CD8-positive, alpha-beta memory T cell (primary cell): ENCODE measurements at regions not wholly inside any gene's neighbourhood (a gene's known extent, or its start where the extent isn't known, plus 50 kb on each side); places are given as distances from the start of the nearest gene placed in this dataset.

Source experiments
- CTCF ChIA-PET: fragments of 350-600 bp; sonication (Branson Sonifier 250); formaldehyde crosslinking; loops from one replicate; lab custom pipeline; 2021; ENCODE audit warnings: antibody characterized with exemption; lab: Charles Lee
- POLR2A ChIA-PET: fragments of 350-600 bp; sonication (Branson Sonifier 250); formaldehyde crosslinking; loops from one replicate; lab custom pipeline; 2021; ENCODE audit warnings: antibody characterized with exemption; lab: Charles Lee
- DNase-seq, 5 donors: peaks; one replicate each; pipeline versions ENCODE4 v3.0.0 to v3.0.0-alpha.2; 2020 to 2022; ENCODE audit warnings: mixed read lengths in 1 of 5
- H3K27ac ChIP-seq: one replicate; pipeline ENCODE4 v1.7.0; 2013; ENCODE audit warnings: low read depth, mild to moderate bottlenecking, low read length, moderate library complexity
- H3K27me3 ChIP-seq: 2 replicates; pipeline ENCODE4 v1.7.0; 2013; ENCODE audit warnings: low read length, mild to moderate bottlenecking; ENCODE audit not compliant: insufficient read depth, poor library complexity, severe bottlenecking
- H3K36me3 ChIP-seq: 2 replicates; pipeline ENCODE4 v1.7.0; 2013; ENCODE audit warnings: mild to moderate bottlenecking, low read length, moderate library complexity; ENCODE audit not compliant: insufficient read depth
- H3K4me1 ChIP-seq: 2 replicates; pipeline ENCODE4 v1.7.0; 2013; ENCODE audit warnings: mild to moderate bottlenecking, low read length, moderate library complexity; ENCODE audit not compliant: insufficient read depth
- H3K4me3 ChIP-seq: 2 replicates; pipeline ENCODE4 v1.7.0; 2013; ENCODE audit warnings: mild to moderate bottlenecking, low read length
- H3K9me3 ChIP-seq: 2 replicates; pipeline ENCODE4 v1.7.0; 2013; ENCODE audit warnings: mild to moderate bottlenecking, low read length
- H3K27ac Mint-ChIP-seq, 8 donors: one replicate each; pipeline ENCODE4 v1.8.0; 2020 to 2021; ENCODE audit warnings: mixed read lengths in 8 of 8, mild to moderate bottlenecking in 6 of 8, inconsistent platforms in 3 of 8, moderate library complexity in 3 of 8
- H3K27me3 Mint-ChIP-seq, 2 donors: one replicate each; pipeline ENCODE4 v1.8.0; 2020 to 2021; ENCODE audit warnings: mixed read lengths in 2 of 2, mild to moderate bottlenecking in 1 of 2, moderate library complexity in 1 of 2
- H3K36me3 Mint-ChIP-seq, 3 donors: one replicate each; pipeline ENCODE4 v1.8.0; 2020 to 2021; ENCODE audit warnings: mixed read lengths in 3 of 3, inconsistent platforms in 1 of 3, mild to moderate bottlenecking in 1 of 3
- H3K4me1 Mint-ChIP-seq, 3 donors: one replicate each; pipeline ENCODE4 v1.8.0; 2020 to 2021; ENCODE audit warnings: mixed read lengths in 3 of 3, inconsistent platforms in 1 of 3, mild to moderate bottlenecking in 1 of 3
- H3K4me3 Mint-ChIP-seq, 7 donors: one replicate each; pipeline ENCODE4 v1.8.0; 2020 to 2021; ENCODE audit warnings: mixed read lengths in 7 of 7, mild to moderate bottlenecking in 6 of 7, moderate library complexity in 4 of 7, inconsistent platforms in 2 of 7
- H3K9me3 Mint-ChIP-seq, 5 donors: one replicate each; pipeline ENCODE4 v1.8.0; 2020 to 2022; ENCODE audit warnings: mixed read lengths in 5 of 5, mild to moderate bottlenecking in 3 of 5, moderate library complexity in 2 of 5, inconsistent platforms in 1 of 5

DNA sequence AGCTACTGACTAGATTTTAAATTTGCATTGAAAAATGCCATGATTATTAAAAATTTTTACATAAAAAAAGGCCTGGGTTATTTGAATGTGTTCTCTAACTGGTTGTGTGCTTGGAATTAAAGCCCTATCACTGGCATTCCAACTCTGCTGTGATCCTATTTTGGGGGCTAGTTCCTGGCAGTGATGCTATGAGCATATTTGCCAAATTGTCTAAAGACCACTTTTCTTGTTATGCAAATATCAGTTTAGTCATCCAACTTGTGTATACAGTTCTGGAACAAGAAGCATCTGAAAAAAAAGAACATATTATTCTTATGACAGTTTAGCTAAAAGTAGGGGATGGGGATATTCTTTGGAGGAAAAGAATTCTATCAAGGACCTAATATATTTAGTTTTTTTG lies 243.4 kb upstream of the ZNF717 start:
- Mint-ChIP-seq H3K27ac (no peak overlapping the region), H3K4me3 (no peak overlapping the region), H3K9me3 (peaks cover 0 to 25% (median 10%) of the 10 kb centered on the region in 5 donors), H3K36me3 (no peaks in the 10 kb centered on the region), H3K27me3 (no peaks in the 10 kb centered on the region), H3K4me1 (no peaks in the 10 kb centered on the region)
- Histone ChIP-seq H3K9me3 (no peaks in the 10 kb centered on the region), H3K27ac (no peak overlapping the region), H3K27me3 (no peaks in the 10 kb centered on the region), H3K4me1 (no peaks in the 10 kb centered on the region), H3K4me3 (no peak overlapping the region), H3K36me3 (no peaks in the 10 kb centered on the region)
- CTCF ChIA-PET: no interaction called here
- POLR2A ChIA-PET: no interaction called here
- DNase-seq: no peak

DNA sequence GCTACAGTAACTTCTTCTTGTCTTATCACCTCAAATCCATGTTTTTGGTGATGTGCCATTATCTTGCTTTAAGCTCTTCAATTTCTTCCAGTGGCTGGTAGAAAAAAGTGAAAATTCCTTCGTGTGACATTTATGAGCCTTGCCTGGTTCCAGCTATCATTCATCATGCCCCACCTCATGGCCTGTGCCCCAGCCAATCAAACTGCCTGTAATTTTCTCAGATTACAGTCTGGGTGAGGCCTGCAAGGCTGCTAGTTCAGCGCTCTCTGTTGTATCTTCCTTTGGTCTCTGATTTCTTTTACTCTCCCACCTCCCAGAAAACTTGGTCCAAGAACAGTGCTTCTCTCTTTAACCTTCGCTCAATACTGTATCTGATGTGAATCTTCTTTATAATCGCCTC lies 249.3 kb upstream of the ZNF717 start:
- no peaks in the 10 kb centered on the region for H3K9me3 ChIP-seq
- ChIA-PET CTCF (no interaction called here), POLR2A (no interaction called here)
- H3K4me1 Mint-ChIP-seq: no peaks in the 10 kb centered on the region
- no peaks in the 10 kb centered on the region for H3K36me3 ChIP-seq
- no peaks in the 10 kb centered on the region for H3K27me3 Mint-ChIP-seq
- no peaks in the 10 kb centered on the region for H3K36me3 Mint-ChIP-seq
- H3K4me3 ChIP-seq: no peak overlapping the region
- H3K27ac Mint-ChIP-seq: no peak overlapping the region
- H3K27ac ChIP-seq: no peak overlapping the region
- H3K9me3 Mint-ChIP-seq: peaks cover 0 to 18% (median 10%) of the 10 kb centered on the region in 5 donors
- no peak for DNase-seq
- no peaks in the 10 kb centered on the region for H3K27me3 ChIP-seq
- H3K4me3 Mint-ChIP-seq: no peak overlapping the region
- no peaks in the 10 kb centered on the region for H3K4me1 ChIP-seq

DNA sequence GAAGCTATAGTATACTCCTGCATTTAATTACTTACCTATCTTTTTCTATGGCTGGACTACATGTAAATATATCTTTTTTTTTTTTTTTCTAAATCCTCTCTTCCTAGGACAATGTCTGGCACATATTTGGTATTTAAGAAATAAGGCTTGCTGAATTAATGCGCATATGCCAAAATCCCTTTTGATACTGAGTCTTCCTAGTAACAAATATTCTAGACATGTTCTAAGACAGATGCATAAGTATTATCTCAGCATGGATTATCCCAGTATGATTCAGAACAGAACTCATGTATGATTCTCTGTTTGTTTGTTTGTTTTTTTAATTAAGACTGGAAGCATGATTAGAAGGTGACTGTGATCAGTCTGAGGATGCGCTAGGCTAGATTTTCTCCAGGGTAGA lies 249.8 kb upstream of the ZNF717 start:
- H3K27me3 Mint-ChIP-seq: no peaks in the 10 kb centered on the region
- CTCF ChIA-PET: no interaction called here

DNA sequence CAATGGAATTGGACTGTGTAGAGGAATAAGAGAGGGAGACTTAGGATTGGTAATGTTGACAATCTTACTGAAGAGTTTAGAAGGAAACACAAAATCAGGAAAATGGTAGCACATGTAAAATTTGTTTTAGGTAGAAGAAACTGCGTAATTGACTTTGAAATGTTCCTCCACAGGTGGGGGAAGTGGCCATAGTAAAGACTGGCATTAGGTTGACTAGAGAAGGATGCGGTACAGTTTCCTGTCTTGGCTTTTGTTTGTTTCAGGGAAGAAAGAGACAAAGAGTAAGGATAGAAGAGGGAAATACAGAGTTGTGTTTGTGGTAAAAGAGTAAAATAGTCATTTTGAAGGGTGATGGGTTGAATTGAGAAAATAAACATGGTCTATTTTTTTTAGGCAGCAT lies 253.6 kb upstream of the ZNF717 start:
- no peaks in the 10 kb centered on the region for H3K27me3 Mint-ChIP-seq
- H3K4me3 ChIP-seq: no peak overlapping the region
- H3K4me1 ChIP-seq: no peaks in the 10 kb centered on the region
- no peaks in the 10 kb centered on the region for H3K27me3 ChIP-seq
- H3K9me3 ChIP-seq: no peaks in the 10 kb centered on the region
- peaks cover 0 to 15% (median 3%) of the 10 kb centered on the region in 5 donors for H3K9me3 Mint-ChIP-seq
- H3K4me1 Mint-ChIP-seq: no peaks in the 10 kb centered on the region
- H3K36me3 ChIP-seq: no peaks in the 10 kb centered on the region
- H3K36me3 Mint-ChIP-seq: no peaks in the 10 kb centered on the region
- H3K4me3 Mint-ChIP-seq: no peak overlapping the region
- H3K27ac Mint-ChIP-seq: no peak overlapping the region
- no peak overlapping the region for H3K27ac ChIP-seq
- ChIA-PET POLR2A (no interaction called here), CTCF (no interaction called here)
- no peak for DNase-seq

More for the DNA sequence above, 249.8 kb upstream of the ZNF717 start:
- Mint-ChIP-seq H3K4me3 (no peak overlapping the region), H3K27ac (no peak overlapping the region), H3K9me3 (peaks cover 0 to 18% (median 10%) of the 10 kb centered on the region in 5 donors), H3K36me3 (no peaks in the 10 kb centered on the region), H3K4me1 (no peaks in the 10 kb centered on the region)
- no peak overlapping the region for H3K4me3 ChIP-seq
- no peaks in the 10 kb centered on the region for H3K27me3 ChIP-seq
- H3K36me3 ChIP-seq: no peaks in the 10 kb centered on the region
- no peak overlapping the region for H3K27ac ChIP-seq
- no peak for DNase-seq
- no peaks in the 10 kb centered on the region for H3K4me1 ChIP-seq
- no peaks in the 10 kb centered on the region for H3K9me3 ChIP-seq
- POLR2A ChIA-PET: no interaction called here

DNA sequence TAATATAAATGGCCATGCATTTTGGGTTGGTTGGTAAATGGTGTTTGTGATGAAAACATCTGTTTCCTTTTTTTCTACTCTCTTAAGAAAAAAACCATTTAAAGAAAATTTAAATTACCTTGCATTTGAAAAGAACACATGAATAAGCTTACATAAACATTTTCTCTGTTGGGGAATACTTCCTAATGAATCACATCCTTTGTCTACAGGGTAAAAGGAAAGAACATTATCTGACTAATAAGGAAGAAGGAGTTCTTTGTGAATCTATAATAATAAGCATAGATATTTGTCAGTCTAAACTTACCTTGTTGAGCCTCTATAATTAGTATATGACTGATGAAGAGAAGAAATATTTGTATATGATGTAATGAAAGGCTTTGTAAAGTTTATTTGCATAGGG lies 254.1 kb upstream of the ZNF717 start:
- no peaks in the 10 kb centered on the region for H3K36me3 Mint-ChIP-seq
- H3K4me1 ChIP-seq: no peaks in the 10 kb centered on the region
- no peaks in the 10 kb centered on the region for H3K27me3 Mint-ChIP-seq
- H3K27ac ChIP-seq: no peak overlapping the region
- H3K27ac Mint-ChIP-seq: no peak overlapping the region
- H3K4me3 Mint-ChIP-seq: no peak overlapping the region
- peaks cover 0 to 15% (median 3%) of the 10 kb centered on the region in 5 donors for H3K9me3 Mint-ChIP-seq
- no peak overlapping the region for H3K4me3 ChIP-seq
- H3K36me3 ChIP-seq: no peaks in the 10 kb centered on the region
- no peak for DNase-seq
- POLR2A ChIA-PET: no interaction called here
- no peaks in the 10 kb centered on the region for H3K4me1 Mint-ChIP-seq
- H3K27me3 ChIP-seq: no peaks in the 10 kb centered on the region
- no peaks in the 10 kb centered on the region for H3K9me3 ChIP-seq
- CTCF ChIA-PET: no interaction called here

DNA sequence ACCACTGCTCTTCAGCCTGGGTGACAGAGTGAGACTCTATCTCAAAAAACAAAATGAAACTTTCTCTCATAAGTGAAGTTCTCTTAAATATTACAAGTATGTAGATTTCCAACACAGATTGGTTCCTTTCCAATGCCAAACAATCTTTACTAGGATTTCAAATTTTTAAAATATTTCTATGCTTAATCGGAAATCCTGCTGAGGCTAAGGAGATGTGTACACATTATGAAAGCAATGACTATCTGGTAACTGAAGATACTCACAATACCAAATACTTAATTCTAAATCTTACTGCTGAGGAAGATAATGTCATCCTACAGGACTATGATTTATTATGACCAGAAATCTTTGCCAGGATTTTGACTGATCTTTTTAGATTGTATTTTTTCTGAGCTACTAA lies 255.6 kb upstream of the ZNF717 start:
- Histone ChIP-seq H3K9me3 (no peaks in the 10 kb centered on the region), H3K4me1 (no peaks in the 10 kb centered on the region), H3K4me3 (no peak overlapping the region), H3K27ac (no peak overlapping the region), H3K27me3 (no peaks in the 10 kb centered on the region), H3K36me3 (no peaks in the 10 kb centered on the region)
- no peaks in the 10 kb centered on the region for H3K27me3 Mint-ChIP-seq
- POLR2A ChIA-PET: no interaction called here
- H3K36me3 Mint-ChIP-seq: no peaks in the 10 kb centered on the region
- CTCF ChIA-PET: no interaction called here
- H3K4me1 Mint-ChIP-seq: no peaks in the 10 kb centered on the region
- H3K27ac Mint-ChIP-seq: no peak overlapping the region
- no peak overlapping the region for H3K4me3 Mint-ChIP-seq
- peaks cover 0 to 9% (median 4%) of the 10 kb centered on the region in 5 donors for H3K9me3 Mint-ChIP-seq
- DNase-seq: no peak

DNA sequence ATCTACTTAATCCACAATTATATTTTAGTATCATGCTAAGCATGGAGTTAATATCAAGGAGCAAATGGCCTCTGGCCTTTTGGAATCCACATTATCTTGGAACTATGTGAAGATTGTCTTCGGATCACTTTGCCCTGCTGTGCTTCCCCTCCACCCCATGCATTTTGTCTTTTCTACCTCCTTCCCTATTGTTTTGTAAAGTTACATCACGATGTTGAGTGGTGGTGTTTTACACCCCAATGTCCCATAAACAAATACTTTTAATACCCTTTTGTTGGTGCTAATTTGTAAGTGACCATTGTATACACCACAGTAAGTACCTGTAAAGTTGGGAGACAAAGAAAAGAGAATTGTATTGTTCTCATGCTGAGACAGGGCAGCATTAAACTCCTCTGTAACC lies 258.4 kb upstream of the ZNF717 start:
- Mint-ChIP-seq H3K36me3 (no peaks in the 10 kb centered on the region), H3K27ac (no peak overlapping the region), H3K9me3 (peaks cover 0 to 20% (median 9%) of the 10 kb centered on the region in 5 donors), H3K4me3 (no peak overlapping the region), H3K4me1 (no peaks in the 10 kb centered on the region), H3K27me3 (no peaks in the 10 kb centered on the region)
- Histone ChIP-seq H3K27ac (no peak overlapping the region), H3K36me3 (no peaks in the 10 kb centered on the region), H3K27me3 (no peaks in the 10 kb centered on the region), H3K4me1 (no peaks in the 10 kb centered on the region), H3K9me3 (no peaks in the 10 kb centered on the region), H3K4me3 (no peak overlapping the region)
- DNase-seq: no peak
- CTCF ChIA-PET: no interaction called here
- POLR2A ChIA-PET: no interaction called here

DNA sequence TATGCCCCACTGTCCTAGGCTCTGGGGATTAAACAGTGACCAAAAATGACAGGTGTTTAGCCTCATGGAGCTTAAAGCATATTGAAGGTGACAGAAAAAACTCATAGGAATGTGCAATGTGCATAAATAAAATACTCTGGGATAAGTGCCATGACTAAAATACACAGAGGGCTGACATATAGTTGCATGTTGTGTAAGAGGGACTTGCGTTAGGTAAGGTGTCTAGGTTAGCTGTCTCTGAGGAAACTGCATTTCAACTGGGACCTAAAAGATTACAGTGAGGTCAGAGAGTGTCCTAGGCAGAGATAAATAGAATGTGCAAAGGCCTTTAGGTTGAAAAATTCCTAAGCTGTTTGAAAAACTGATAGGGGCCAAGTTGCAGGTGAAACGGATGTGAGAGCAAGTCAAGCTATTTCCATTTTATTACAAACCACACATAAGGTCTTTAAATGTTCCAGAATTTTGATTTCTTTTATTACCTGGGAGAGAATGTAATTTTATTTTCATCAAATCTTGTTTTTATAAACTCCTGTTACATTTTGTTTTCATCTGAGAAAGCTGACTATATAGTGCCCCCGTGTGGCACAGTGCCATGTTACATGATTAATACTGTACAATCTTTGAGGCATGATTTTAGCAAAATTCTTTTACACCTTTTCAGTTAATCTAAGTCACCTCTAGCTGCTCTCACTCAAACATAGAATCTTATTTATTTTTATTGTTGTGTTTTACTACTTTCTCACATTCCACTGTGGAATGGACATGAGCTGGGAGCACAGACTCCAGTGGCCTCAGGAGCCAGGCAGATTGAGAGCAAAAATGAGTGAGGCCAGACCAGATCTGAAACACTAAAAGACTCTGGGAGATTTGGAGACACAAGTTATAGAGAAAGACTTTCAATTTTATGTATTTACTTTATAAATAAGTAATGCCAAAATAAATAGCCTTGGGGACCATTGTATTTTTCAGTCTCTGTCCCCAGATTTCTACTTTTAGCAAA lies 259.6 kb upstream of the ZNF717 start:
- H3K4me1 Mint-ChIP-seq: no peaks in the 10 kb centered on the region
- no peak overlapping the region for H3K4me3 Mint-ChIP-seq
- DNase-seq: no peak
- no peaks in the 10 kb centered on the region for H3K36me3 Mint-ChIP-seq
- no peaks in the 10 kb centered on the region for H3K27me3 ChIP-seq
- no peaks in the 10 kb centered on the region for H3K4me1 ChIP-seq
- H3K9me3 ChIP-seq: no peaks in the 10 kb centered on the region
- H3K4me3 ChIP-seq: no peak overlapping the region
- no peak overlapping the region for H3K27ac ChIP-seq
- POLR2A ChIA-PET: no interaction called here
- no peaks in the 10 kb centered on the region for H3K27me3 Mint-ChIP-seq
- peaks cover 0 to 22% (median 9%) of the 10 kb centered on the region in 5 donors for H3K9me3 Mint-ChIP-seq
- CTCF ChIA-PET: no interaction called here
- no peak overlapping the region for H3K27ac Mint-ChIP-seq
- H3K36me3 ChIP-seq: no peaks in the 10 kb centered on the region
